ENCODE measurements at regions not wholly inside any gene's neighbourhood (a gene's known extent, or its start where the extent isn't known, plus 50 kb on each side); places are given as distances from the start of the nearest gene placed in this dataset.

- ChIA-PET SMC1A (ENCODE audit: uncharacterized antibody, unreplicated experiment) (no interaction called here), RAD21 (ENCODE audit: unreplicated experiment) (no interaction called here), POLR2A (no interaction called here), CTCF (interaction anchor here (0.6 kb wide), 1 partner anchor 123 kb away, joined by 3 read pairs; no protein-coding TSS in a partner anchor)
- Histone ChIP-seq H3K9me3 (replicated peaks; ENCODE audit: control insufficient read depth, insufficient read depth, low read length) (no peaks in the 10 kb centered on the region), H3K9ac (ENCODE audit: control insufficient read depth, insufficient read depth, low read length) (no peak overlapping the region), H4K20me1 (ENCODE audit: control insufficient read depth, insufficient read depth) (no peaks in the 10 kb centered on the region), H3K79me2 (ENCODE audit: control insufficient read depth, insufficient read depth, low read length) (no peaks in the 10 kb centered on the region), H2AFZ (ENCODE audit: control insufficient read depth, low read depth, low read length) (no peak overlapping the region), H3K27me3 (replicated peaks in 1 of 2; ENCODE audit: control insufficient read depth in 2 of 2, insufficient read depth in 2 of 2, low read length in 1 of 2) (no peaks in the 10 kb centered on the region), H3K4me3 (no peak overlapping the region), H3K36me3 (ENCODE audit: control insufficient read depth in 2 of 2, insufficient read depth in 2 of 2, low read length in 1 of 2) (no peaks in the 10 kb centered on the region), H3K4me1 (ENCODE audit: control insufficient read depth, insufficient read depth, low read length) (no peaks in the 10 kb centered on the region), H3K4me2 (ENCODE audit: control insufficient read depth, insufficient read depth) (no peak overlapping the region), H3K27ac (ENCODE audit: control insufficient read depth, insufficient read depth) (no peak overlapping the region)
- DNase-seq (ENCODE audit: low read depth, low spot score) (no peak), ATAC-seq (no peak), FAIRE-seq (no peak)
- no TSS peak for BruUV-seq (replicated peaks)
- in situ Hi-C loops (cut with MboI) (no loop called here), intact Hi-C loops (cut with micrococcal nuclease; ENCODE audit: unreplicated experiment) (no loop called here)
- WGBS (ENCODE audit: insufficient coverage, insufficient replicate concordance, low lambda C conversion rate, missing lambda C conversion rate) = 1% methylated on average over 3 of the region's 3 CpGs
- TF ChIP-seq RFX5 (IDR thresholded peaks at IDR 0.05; ENCODE audit: low read depth, low read length) (no peak), NR2C2 (IDR thresholded peaks at IDR 0.05; ENCODE audit: borderline replicate concordance, control insufficient read depth, insufficient read length, low read depth) (no peak), KAT2A (conservative IDR thresholded peaks at IDR 0.05; ENCODE audit: control insufficient read depth, low read depth, low read length) (no peak), IRF3 (IDR thresholded peaks at IDR 0.05) (no peak), TAF1 (IDR thresholded peaks at IDR 0.05; ENCODE audit: borderline replicate concordance, low read depth, low read length) (no peak), STAT1 (conservative IDR thresholded peaks at IDR 0.05) (no peak), CREM (IDR thresholded peaks at IDR 0.05; ENCODE audit: low read depth) (no peak), NBN (IDR thresholded peaks at IDR 0.05) (no peak), SRF (IDR thresholded peaks at IDR 0.05; ENCODE audit: low read depth in 2 of 2, low read length in 2 of 2) (no peak), FOXK2 (IDR thresholded peaks at IDR 0.05) (no peak), NFIC (IDR thresholded peaks at IDR 0.05; ENCODE audit: low read depth, low read length) (no peak), RELA (IDR thresholded peaks at IDR 0.05; ENCODE audit: borderline replicate concordance, partially characterized antibody) (no peak), ZNF687 (IDR thresholded peaks at IDR 0.05) (no peak), ATF3 (IDR thresholded peaks at IDR 0.05; ENCODE audit: borderline replicate concordance, extremely low read depth, low read depth, low read length) (no peak), ELK1 (IDR thresholded peaks at IDR 0.05; ENCODE audit: low read depth, low read length) (no peak)
Measured at GRCh38 chr11:19635332-19635731, 77.3 kb upstream of the NAV2 start.

Data from GM12878 (cell line).